ENCODE measurements at regions not wholly inside any gene's neighbourhood (a gene's known extent, or its start where the extent isn't known, plus 50 kb on each side); places are given as distances from the start of the nearest gene placed in this dataset.

DNA sequence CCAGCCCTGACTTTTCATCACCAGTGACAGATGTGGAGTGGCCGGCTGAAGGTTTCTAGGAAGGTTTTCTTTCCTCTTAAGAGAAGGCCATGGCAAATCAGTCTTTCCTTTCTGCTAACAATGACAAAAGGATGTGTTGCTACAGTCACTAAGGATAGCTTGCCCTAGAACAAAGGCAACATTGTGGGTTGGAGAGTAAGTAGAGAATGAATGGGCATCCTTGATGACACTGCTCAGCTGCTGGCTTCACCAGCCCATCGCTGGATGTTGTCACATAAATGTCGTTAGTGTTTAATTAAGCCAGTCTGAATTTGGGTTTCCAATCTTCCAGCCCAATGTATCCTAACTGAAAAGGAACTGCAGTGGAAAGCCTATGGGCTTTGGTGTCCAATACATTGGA, 168.4 kb downstream of the ZIC5 start:
- ATAC-seq (no peak), DNase-seq (no peak)
- no peaks in the 10 kb centered on the region for H3K4me1 ChIP-seq
- H3K36me3 ChIP-seq, result no peaks in the 10 kb centered on the region
- no peak overlapping the region for H3K4me3 ChIP-seq
- H3K9me3 ChIP-seq, result no peaks in the 10 kb centered on the region
- TF ChIP-seq, protein P1, sequence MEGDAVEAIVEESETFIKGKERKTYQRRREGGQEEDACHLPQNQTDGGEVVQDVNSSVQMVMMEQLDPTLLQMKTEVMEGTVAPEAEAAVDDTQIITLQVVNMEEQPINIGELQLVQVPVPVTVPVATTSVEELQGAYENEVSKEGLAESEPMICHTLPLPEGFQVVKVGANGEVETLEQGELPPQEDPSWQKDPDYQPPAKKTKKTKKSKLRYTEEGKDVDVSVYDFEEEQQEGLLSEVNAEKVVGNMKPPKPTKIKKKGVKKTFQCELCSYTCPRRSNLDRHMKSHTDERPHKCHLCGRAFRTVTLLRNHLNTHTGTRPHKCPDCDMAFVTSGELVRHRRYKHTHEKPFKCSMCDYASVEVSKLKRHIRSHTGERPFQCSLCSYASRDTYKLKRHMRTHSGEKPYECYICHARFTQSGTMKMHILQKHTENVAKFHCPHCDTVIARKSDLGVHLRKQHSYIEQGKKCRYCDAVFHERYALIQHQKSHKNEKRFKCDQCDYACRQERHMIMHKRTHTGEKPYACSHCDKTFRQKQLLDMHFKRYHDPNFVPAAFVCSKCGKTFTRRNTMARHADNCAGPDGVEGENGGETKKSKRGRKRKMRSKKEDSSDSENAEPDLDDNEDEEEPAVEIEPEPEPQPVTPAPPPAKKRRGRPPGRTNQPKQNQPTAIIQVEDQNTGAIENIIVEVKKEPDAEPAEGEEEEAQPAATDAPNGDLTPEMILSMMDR (IDR thresholded peaks at IDR 0.05), result no peak
- H3K27me3 ChIP-seq, result no peaks in the 10 kb centered on the region
- no peak overlapping the region for H3K27ac ChIP-seq
- intact Hi-C loops (cut with DNase I), result no loop called here

DNA sequence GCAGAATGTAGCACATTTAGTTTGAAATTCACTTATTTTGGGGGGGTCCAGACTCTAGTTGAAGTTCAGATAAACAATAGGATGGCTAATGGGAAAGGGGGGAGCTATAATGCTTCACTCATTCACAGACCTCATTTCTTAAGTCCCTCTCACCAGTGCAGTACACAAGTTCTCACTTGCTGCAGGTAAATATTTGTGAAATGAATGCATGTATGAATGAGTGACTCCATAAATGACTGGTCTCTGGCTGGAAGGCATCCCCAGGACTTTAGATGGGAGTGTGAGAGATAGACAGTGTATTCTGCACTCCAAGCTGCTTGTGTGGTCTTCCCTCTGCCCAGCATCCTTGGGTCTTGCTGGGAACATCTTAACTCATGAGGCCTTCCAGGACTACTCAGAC, 169.2 kb downstream of the ZIC5 start:
- H3K36me3 ChIP-seq, result no peaks in the 10 kb centered on the region
- TF ChIP-seq, protein P1 (IDR thresholded peaks at IDR 0.05), result no peak
- H3K27me3 ChIP-seq, result no peaks in the 10 kb centered on the region
- intact Hi-C loops (cut with DNase I), result no loop called here
- H3K4me1 ChIP-seq, result no peaks in the 10 kb centered on the region
- DNase-seq (no peak), ATAC-seq (no peak)
- H3K9me3 ChIP-seq, result no peaks in the 10 kb centered on the region
- no peak overlapping the region for H3K27ac ChIP-seq
- H3K4me3 ChIP-seq, result no peak overlapping the region

DNA sequence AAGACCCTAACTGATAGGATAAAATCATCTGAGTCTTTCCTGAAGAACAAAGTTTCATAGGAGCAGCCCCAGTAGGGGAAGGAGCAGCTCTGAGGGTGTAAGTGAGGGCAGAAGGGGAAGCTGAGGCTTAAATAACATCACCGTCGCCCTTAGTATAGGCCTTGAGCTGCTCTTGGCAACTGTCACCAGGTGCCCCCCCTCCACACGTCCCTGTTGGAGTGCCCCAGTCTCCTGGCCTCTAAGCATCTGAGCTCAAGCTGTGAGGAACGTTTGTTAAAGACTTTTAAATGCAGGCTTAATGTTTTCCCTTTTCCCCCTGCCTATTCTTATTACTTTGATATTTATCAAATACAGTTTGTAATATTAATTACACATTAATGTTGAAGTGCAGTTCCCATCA, 170.6 kb downstream of the ZIC5 start:
- DNase-seq, result no peak
- no peaks in the 10 kb centered on the region for H3K9me3 ChIP-seq
- intact Hi-C loops (cut with DNase I), result no loop called here
- H3K36me3 ChIP-seq, result no peaks in the 10 kb centered on the region
- TF ChIP-seq, protein P1 (IDR thresholded peaks at IDR 0.05), result no peak
- no peak for ATAC-seq
- no peaks in the 10 kb centered on the region for H3K4me1 ChIP-seq
- no peak overlapping the region for H3K27ac ChIP-seq
- H3K4me3 ChIP-seq, result no peak overlapping the region
- H3K27me3 ChIP-seq, result no peaks in the 10 kb centered on the region

DNA sequence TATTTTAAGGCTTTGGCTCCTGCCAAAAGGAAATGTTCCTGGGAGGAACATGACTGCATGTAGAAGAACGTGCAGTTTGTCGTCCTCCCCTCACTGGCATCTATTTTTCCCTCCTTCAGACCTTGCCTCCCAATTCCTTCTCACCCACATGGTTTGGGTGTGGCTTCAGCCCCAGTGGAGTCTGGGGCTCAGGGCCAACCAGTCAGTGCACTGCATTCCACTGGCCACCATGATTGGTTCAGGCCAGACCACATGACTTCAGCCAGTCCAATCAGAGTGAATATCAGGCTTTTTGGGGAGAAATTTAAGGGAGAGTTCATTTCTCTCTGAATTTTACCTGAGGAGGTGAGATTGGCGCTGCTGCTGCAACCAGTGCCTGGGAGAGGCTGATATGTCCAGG, 171.6 kb downstream of the ZIC5 start:
- intact Hi-C loops (cut with DNase I), result no loop called here
- no peaks in the 10 kb centered on the region for H3K9me3 ChIP-seq
- H3K27ac ChIP-seq, result no peak overlapping the region
- TF ChIP-seq, protein P1 (IDR thresholded peaks at IDR 0.05), result no peak
- no peaks in the 10 kb centered on the region for H3K36me3 ChIP-seq
- ATAC-seq (no peak), DNase-seq (no peak)
- H3K27me3 ChIP-seq, result no peaks in the 10 kb centered on the region
- H3K4me3 ChIP-seq, result no peak overlapping the region
- no peaks in the 10 kb centered on the region for H3K4me1 ChIP-seq

DNA sequence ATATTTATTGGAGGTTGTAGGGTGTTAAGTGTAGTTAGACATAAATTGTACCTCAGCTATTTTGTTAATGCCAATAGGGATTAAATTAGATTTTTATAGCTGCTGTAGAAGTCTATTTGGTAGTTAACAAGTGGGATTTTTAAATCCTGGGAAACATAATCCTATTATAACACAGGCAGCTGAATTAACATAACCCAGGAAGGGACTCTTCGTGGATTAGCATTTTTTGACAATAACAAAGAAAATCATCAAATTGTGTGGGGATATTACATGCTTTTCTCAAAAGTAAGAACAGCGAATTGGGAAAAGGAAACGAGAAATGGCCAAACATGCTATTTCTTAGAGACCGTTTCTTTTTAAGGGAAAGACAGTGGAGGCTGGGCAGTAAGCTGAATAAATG, 172.8 kb downstream of the ZIC5 start:
- H3K4me3 ChIP-seq, result no peak overlapping the region
- intact Hi-C loops (cut with DNase I), result no loop called here
- TF ChIP-seq, protein P1 (IDR thresholded peaks at IDR 0.05), result no peak
- DNase-seq (no peak), ATAC-seq (no peak)
- no peak overlapping the region for H3K27ac ChIP-seq
- no peaks in the 10 kb centered on the region for H3K4me1 ChIP-seq
- H3K36me3 ChIP-seq, result no peaks in the 10 kb centered on the region
- no peaks in the 10 kb centered on the region for H3K27me3 ChIP-seq
- H3K9me3 ChIP-seq, result no peaks in the 10 kb centered on the region

Measured in left lung (tissue), 4 donors.